Neuronal stem cell (in vitro differentiated cells): ENCODE measurements at regions not wholly inside any gene's neighbourhood (a gene's known extent, or its start where the extent isn't known, plus 50 kb on each side); places are given as distances from the start of the nearest gene placed in this dataset.

Experiments used
- DNase-seq: peaks from one replicate; pipeline ENCODE4 v3.0.0-alpha.2; 2013; ENCODE audit warnings: low spot score
- H2AFZ ChIP-seq: one replicate; pipeline ENCODE4 v1.6.1; 2013; ENCODE audit warnings: mild to moderate bottlenecking, low read length, inconsistent platforms
- H2AK5ac ChIP-seq: 2 replicates; pipeline ENCODE4 v1.6.1; 2013; ENCODE audit warnings: low read depth, mild to moderate bottlenecking, inconsistent platforms, low read length, moderate library complexity, mixed read lengths
- H2BK120ac ChIP-seq: 2 replicates; pipeline ENCODE4 v1.6.1; 2013; ENCODE audit warnings: low read depth, mild to moderate bottlenecking, inconsistent platforms, low read length, moderate library complexity, mixed read lengths
- H2BK12ac ChIP-seq: one replicate; pipeline ENCODE4 v1.6.1; 2013; ENCODE audit warnings: low read length, inconsistent platforms
- H2BK15ac ChIP-seq: 2 replicates; pipeline ENCODE4 v1.6.1; 2013; ENCODE audit warnings: mild to moderate bottlenecking, low read length, inconsistent platforms, mixed read lengths
- H2BK5ac ChIP-seq: one replicate; pipeline ENCODE4 v1.6.1; 2013; ENCODE audit warnings: inconsistent platforms, mild to moderate bottlenecking, low read length, moderate library complexity
- H3K14ac ChIP-seq: one replicate; pipeline ENCODE4 v1.6.1; 2013; ENCODE audit warnings: low read length, inconsistent platforms
- H3K18ac ChIP-seq: 2 replicates; pipeline ENCODE4 v1.6.1; 2013; ENCODE audit warnings: low read length, inconsistent platforms
- H3K23ac ChIP-seq: 2 replicates; pipeline ENCODE4 v1.6.1; 2013; ENCODE audit warnings: low read depth, mild to moderate bottlenecking, mixed read lengths, low read length, inconsistent platforms; ENCODE audit not compliant: poor library complexity
- H3K27ac ChIP-seq: replicated peaks from 3 replicates; pipeline ENCODE4 v1.5.1; 2013; ENCODE audit warnings: low read length, inconsistent platforms
- H3K27me3 ChIP-seq, 3 experiments: 2 replicates each; pipeline ENCODE4 v1.6.1; 2013; ENCODE audit warnings: low read length in 3 of 3, mild to moderate bottlenecking in 2 of 3, inconsistent platforms in 1 of 3, low read depth in 1 of 3, mixed read lengths in 1 of 3, moderate library complexity in 1 of 3; ENCODE audit not compliant: control insufficient read depth in 3 of 3, insufficient read depth in 3 of 3
- H3K36me3 ChIP-seq, 2 donors: replicated peaks in 1 of 2; 2 replicates each; pipeline ENCODE4 v1.6.1; 2013; ENCODE audit warnings: low read length in 2 of 2; ENCODE audit not compliant: control insufficient read depth in 2 of 2, insufficient read depth in 2 of 2
- H3K4ac ChIP-seq: 2 replicates; pipeline ENCODE4 v1.6.1; 2013; ENCODE audit warnings: inconsistent platforms, mild to moderate bottlenecking, low read length, moderate library complexity
- H3K4me1 ChIP-seq, 2 donors: 1 replicate in 1 of 2; 2 replicates in 1 of 2; pipeline ENCODE4 v1.6.1; 2013; ENCODE audit warnings: low read length in 2 of 2, low read depth in 1 of 2; ENCODE audit not compliant: control insufficient read depth in 2 of 2, insufficient read depth in 1 of 2
- H3K4me2 ChIP-seq: one replicate; pipeline ENCODE4 v1.6.1; 2013; ENCODE audit warnings: mild to moderate bottlenecking, low read length, inconsistent platforms; ENCODE audit not compliant: insufficient read depth, poor library complexity, severe bottlenecking
- H3K4me3 ChIP-seq, 2 donors: 2 replicates each; pipeline ENCODE4 v1.5.1; 2013; ENCODE audit warnings: low read length in 2 of 2, mild to moderate bottlenecking in 2 of 2, inconsistent platforms in 1 of 2, moderate library complexity in 1 of 2
- H3K79me1 ChIP-seq: one replicate; pipeline ENCODE4 v1.6.1; 2013; ENCODE audit warnings: low read depth, mild to moderate bottlenecking, inconsistent platforms, low read length, moderate library complexity
- H3K9ac ChIP-seq: one replicate; pipeline ENCODE4 v1.6.1; 2013; ENCODE audit warnings: mild to moderate bottlenecking, low read depth, low read length, inconsistent platforms; ENCODE audit not compliant: poor library complexity
- H3K9me3 ChIP-seq, 2 donors: replicated peaks in 1 of 2; 2 replicates each; pipeline versions ENCODE3 to v1.6.1; 2013; ENCODE audit warnings: low read length in 2 of 2, mild to moderate bottlenecking in 2 of 2, inconsistent platforms in 1 of 2, low read depth in 1 of 2, mixed read lengths in 1 of 2, moderate library complexity in 1 of 2; ENCODE audit not compliant: control insufficient read depth in 2 of 2, insufficient read depth in 1 of 2
- H4K8ac ChIP-seq: one replicate; pipeline ENCODE4 v1.6.1; 2013; ENCODE audit warnings: low read depth, mild to moderate bottlenecking, inconsistent platforms, low read length, moderate library complexity
- H4K91ac ChIP-seq: one replicate; pipeline ENCODE4 v1.6.1; 2013; ENCODE audit warnings: low read length, low read depth, mild to moderate bottlenecking, inconsistent platforms; ENCODE audit not compliant: poor library complexity
- WGBS, 2 donors: extraction: QIAGEN DNeasy Blood & Tissue Kit; methylation state at CpG; one replicate each; pipeline ENCODE4 v1.1.7; 2013; ENCODE audit warnings: missing lambda C conversion rate in 2 of 2, mixed read lengths in 1 of 2; ENCODE audit not compliant: insufficient read length in 2 of 2, insufficient replicate concordance in 1 of 2; ENCODE audit errors: extremely low coverage in 2 of 2; 5-methylcytosine and 5-hydroxymethylcytosine counted together

DNA sequence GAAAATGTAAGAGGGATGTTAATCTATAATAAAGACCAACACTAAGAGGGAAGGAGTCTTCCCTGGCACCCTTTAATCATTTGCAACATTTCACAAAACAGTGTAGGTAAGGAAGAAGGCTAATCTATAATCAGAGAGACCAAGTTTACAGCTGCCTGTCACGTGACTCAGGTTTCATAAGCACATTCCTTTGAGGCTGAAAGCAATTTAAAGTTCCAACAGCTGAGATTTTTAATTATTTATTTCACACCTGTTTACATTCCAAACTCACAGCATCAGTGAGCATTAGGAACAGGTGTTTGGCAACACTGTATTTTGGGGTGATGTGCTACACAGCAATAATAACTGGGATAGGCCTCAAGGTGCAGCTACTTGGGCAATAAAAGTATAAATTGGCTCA lies 75.7 kb upstream of the PGBD5 start:
- no peaks in the 10 kb centered on the region for H3K36me3 ChIP-seq
- H3K9ac ChIP-seq: no peak overlapping the region
- H3K79me1 ChIP-seq: no peaks in the 10 kb centered on the region
- H3K23ac ChIP-seq: no peak overlapping the region
- no CpG with 5 or more reads among the region's 1 CpG for WGBS, 2 donors
- no peak overlapping the region for H2AK5ac ChIP-seq
- no peak overlapping the region for H3K27ac ChIP-seq
- no peak overlapping the region for H2AFZ ChIP-seq
- no peak overlapping the region for H3K4me2 ChIP-seq
- peaks cover 0 to 3% of the 10 kb centered on the region in 2 donors for H3K4me1 ChIP-seq
- no peak overlapping the region for H4K8ac ChIP-seq
- no peak overlapping the region for H4K91ac ChIP-seq
- no peak overlapping the region for H2BK5ac ChIP-seq
- peaks cover 0 to 3% of the 10 kb centered on the region in 2 donors for H3K9me3 ChIP-seq
- H2BK120ac ChIP-seq: no peak overlapping the region
- no peak overlapping the region for H3K14ac ChIP-seq
- no peaks in the 10 kb centered on the region for H3K27me3 ChIP-seq
- H3K4ac ChIP-seq: no peak overlapping the region
- H3K18ac ChIP-seq: no peak overlapping the region
- no peak overlapping the region for H2BK15ac ChIP-seq
- no peak overlapping the region for H2BK12ac ChIP-seq
- no peak for DNase-seq
- H3K4me3 ChIP-seq: no peak overlapping the region

DNA sequence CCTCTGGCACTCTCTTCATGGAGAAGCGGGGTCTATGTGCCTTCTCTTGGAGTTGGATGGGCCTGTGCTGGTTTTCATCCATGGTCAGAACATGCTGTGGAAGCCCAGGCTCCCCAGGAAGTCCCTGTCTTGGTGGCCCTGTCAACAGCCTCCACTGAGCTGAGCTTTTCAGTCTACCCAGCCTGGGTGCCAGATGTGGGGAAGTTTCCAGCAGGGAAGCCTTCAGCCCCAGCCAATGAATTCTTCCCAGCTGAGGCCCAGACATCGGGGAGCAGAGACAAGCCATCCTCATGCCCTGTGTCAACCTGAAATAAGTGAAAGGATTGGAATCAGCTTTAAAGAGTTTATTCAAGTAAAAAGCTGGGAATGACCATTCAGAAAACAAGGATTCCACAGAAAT lies 75.1 kb upstream of the PGBD5 start:
- no peak overlapping the region for H3K4ac ChIP-seq
- H2BK120ac ChIP-seq: no peak overlapping the region
- peaks cover 0 to 3% of the 10 kb centered on the region in 2 donors for H3K4me1 ChIP-seq
- peaks cover 0 to 2% (median 0%) of the 10 kb centered on the region in 3 experiments for H3K27me3 ChIP-seq
- no peak overlapping the region for H3K9ac ChIP-seq
- H3K9me3 ChIP-seq: peaks cover 0 to 3% of the 10 kb centered on the region in 2 donors
- no peaks in the 10 kb centered on the region for H3K36me3 ChIP-seq
- H2AFZ ChIP-seq: no peak overlapping the region
- H3K4me2 ChIP-seq: no peak overlapping the region
- no peak overlapping the region for H4K91ac ChIP-seq
- H3K23ac ChIP-seq: no peak overlapping the region
- H4K8ac ChIP-seq: no peak overlapping the region
- H2AK5ac ChIP-seq: no peak overlapping the region
- no peak overlapping the region for H3K18ac ChIP-seq
- no peak overlapping the region for H3K14ac ChIP-seq
- H3K27ac ChIP-seq: no peak overlapping the region
- no peak overlapping the region for H2BK5ac ChIP-seq
- H2BK15ac ChIP-seq: no peak overlapping the region
- DNase-seq: no peak
- no peak overlapping the region for H3K4me3 ChIP-seq
- H2BK12ac ChIP-seq: no peak overlapping the region
- no peaks in the 10 kb centered on the region for H3K79me1 ChIP-seq
- WGBS, 2 donors: no CpG with 5 or more reads among the region's 2 CpGs

DNA sequence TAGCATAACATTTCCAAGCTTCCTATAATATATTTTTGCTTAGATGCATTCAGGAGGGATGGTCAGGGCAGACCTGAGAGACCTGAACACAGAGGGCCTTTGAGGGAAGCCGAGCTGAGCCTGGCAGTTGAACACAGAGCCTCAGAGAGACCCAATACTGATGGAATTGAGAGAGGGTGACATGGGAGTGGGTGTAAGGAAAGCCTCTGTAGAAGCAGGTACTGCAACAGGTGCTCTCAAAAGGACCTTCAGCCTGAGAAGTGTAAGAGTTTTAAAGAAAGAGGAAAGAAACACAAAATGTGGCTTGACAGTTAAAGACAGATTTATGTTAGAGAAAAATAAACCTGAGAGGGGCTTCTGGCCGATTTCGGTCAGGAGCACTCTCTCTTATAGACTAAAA lies 73.9 kb upstream of the PGBD5 start:
- Histone ChIP-seq H3K18ac (no peak overlapping the region), H2BK15ac (no peak overlapping the region), H4K8ac (no peak overlapping the region), H3K4me2 (no peak overlapping the region), H3K79me1 (no peaks in the 10 kb centered on the region), H3K36me3 (no peaks in the 10 kb centered on the region), H3K27me3 (peaks cover 0 to 6% (median 0%) of the 10 kb centered on the region in 3 experiments), H3K27ac (no peak overlapping the region), H3K4me3 (no peak overlapping the region), H4K91ac (no peak overlapping the region), H2AFZ (no peak overlapping the region), H2AK5ac (no peak overlapping the region), H3K23ac (no peak overlapping the region), H2BK5ac (no peak overlapping the region), H3K4me1 (peaks cover 0 to 3% of the 10 kb centered on the region in 2 donors), H3K14ac (no peak overlapping the region), H2BK12ac (no peak overlapping the region), H3K9ac (no peak overlapping the region), H3K4ac (no peak overlapping the region), H3K9me3 (peaks cover 0 to 3% of the 10 kb centered on the region in 2 donors), H2BK120ac (no peak overlapping the region)
- no peak for DNase-seq
- WGBS, 2 donors: no CpG with 5 or more reads among the region's 3 CpGs

DNA sequence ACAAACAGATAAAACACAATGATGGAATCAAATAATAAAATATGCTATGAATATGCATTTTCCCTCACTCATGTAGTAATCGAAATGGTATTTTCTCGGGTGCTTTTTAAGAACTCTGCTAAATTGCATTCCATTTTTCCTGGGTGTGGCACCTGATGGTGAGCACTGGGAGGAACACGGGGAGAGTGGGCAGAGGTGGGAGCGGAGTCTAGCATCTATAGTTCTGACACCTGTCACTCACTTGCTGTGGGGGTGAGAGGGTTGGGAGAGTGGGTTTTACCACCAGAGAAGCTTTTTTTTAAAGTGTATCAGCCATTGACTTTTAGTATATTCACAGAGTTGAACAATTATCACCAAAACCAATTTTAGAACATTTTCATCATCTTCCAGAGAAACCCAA lies 73.4 kb upstream of the PGBD5 start:
- Histone ChIP-seq H2AFZ (no peak overlapping the region), H2BK15ac (no peak overlapping the region), H2BK120ac (no peak overlapping the region), H3K14ac (no peak overlapping the region), H3K9me3 (peaks cover 0 to 3% of the 10 kb centered on the region in 2 donors), H3K9ac (no peak overlapping the region), H3K18ac (no peak overlapping the region), H3K27ac (no peak overlapping the region), H3K36me3 (no peaks in the 10 kb centered on the region), H3K4ac (no peak overlapping the region), H2AK5ac (no peak overlapping the region), H3K4me2 (no peak overlapping the region), H3K27me3 (peaks cover 0 to 6% (median 0%) of the 10 kb centered on the region in 3 experiments), H2BK5ac (no peak overlapping the region), H3K79me1 (no peaks in the 10 kb centered on the region), H4K8ac (no peak overlapping the region), H2BK12ac (no peak overlapping the region), H3K4me1 (peaks cover 0 to 3% of the 10 kb centered on the region in 2 donors), H4K91ac (no peak overlapping the region), H3K4me3 (no peak overlapping the region), H3K23ac (no peak overlapping the region)
- no peak for DNase-seq
- WGBS, 2 donors: no CpG with 5 or more reads among the region's 4 CpGs
